Stimulated activated CD4-positive, alpha-beta T cell treated with anti-CD3 and anti-CD28 coated beads, Interleukin-15, amount 100 ng/mL, for 1 hour (primary cell): ENCODE measurements at regions not wholly inside any gene's neighbourhood (a gene's known extent, or its start where the extent isn't known, plus 50 kb on each side); places are given as distances from the start of the nearest gene placed in this dataset.
"Not testable (repeated sequence)": the region's sequence is repeated elsewhere in the genome, so short reads cannot be mapped to it uniquely, and the experiment has no call there.

Experiments
- DNase-seq, 2 donors: peaks; one replicate each; pipeline ENCODE4 v3.0.0-alpha.2; 2020; ENCODE audit warnings: low read depth in 1 of 2, low spot score in 1 of 2

DNA sequence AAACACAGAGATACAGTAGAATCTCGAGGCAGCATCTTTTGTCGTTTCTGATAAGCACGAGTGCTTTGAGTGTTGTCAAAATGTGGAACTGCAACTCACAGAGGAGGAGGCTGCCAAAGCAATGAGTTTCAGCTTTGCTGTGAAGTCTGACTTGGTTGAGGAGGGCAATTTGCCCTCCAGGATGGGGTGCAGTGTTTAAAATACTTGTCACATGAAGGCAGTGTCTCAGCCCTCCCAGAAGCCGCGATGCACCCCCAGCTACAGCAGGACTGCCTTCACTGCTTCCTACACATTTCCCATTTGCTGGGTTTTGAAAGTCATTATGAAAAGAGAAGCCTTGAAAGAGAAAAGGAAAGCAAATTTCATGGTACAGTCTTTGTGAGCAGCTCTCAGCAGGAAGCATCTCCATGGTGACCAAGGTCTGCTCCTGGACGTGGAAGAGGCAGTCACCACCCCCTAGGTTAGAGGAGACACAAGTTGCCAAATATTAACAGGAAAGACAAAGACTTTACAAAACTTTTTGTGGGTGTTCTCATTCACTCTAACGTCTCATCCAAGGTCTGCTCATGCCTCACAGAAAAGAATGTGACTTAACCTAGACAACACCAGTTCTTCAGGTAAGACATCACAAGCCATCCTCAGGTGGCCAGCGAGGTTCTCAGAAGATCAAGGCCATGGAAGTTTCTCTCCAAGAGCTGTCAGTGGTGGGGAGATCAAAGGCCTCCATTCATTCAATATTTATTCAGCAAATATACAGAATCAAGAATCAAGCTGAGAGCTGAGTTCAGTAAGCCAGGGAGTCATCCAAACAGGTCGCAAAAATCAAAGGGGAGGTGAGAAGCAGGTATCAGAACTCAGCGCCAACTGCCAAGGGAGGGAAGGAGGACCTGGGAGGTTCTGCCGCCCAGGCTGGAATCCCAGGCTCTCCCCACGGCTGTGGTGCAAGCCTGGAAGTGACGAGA lies 476.0 kb downstream of the EIPR1 start:
- no peak for DNase-seq

DNA sequence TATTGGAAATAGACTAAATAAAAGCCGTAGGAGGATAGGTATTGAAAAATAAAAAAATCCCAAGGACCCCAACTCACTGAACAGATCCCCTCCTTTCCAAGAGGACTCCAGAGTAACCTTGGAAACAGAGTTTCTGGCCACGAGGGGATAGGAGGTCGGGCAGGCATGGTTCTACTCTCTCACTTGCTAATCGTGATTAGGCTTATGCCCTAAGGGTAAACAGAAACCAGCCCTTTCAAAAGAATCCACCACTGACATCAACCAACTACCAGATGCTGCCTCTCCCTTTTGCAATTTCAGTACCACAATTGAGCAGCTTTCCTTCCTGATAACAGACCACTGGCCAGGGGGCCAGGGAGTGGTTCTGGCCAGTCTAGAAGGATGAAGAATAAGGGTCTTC lies 477.8 kb downstream of the EIPR1 start:
- no peak for DNase-seq

DNA sequence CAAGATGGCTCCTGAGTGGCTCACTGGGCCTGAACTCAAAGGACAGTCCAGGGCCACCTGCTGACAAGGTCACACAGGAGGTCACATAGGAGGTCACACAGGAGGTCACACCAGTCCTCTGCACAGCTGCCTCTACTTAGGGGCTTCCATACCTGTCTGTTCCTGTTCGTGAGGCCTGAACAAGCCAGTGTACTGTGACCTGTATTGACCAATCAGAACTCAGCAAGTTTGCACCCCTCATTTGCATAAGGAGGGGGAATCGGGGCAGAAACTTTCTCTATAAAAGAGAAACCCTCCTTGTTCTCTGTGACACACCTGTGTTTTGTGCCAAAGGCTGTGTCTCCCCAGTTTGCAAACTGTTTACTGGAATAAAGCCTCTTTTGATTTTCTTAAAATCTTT lies 478.9 kb downstream of the EIPR1 start:
- DNase-seq: no peak

DNA sequence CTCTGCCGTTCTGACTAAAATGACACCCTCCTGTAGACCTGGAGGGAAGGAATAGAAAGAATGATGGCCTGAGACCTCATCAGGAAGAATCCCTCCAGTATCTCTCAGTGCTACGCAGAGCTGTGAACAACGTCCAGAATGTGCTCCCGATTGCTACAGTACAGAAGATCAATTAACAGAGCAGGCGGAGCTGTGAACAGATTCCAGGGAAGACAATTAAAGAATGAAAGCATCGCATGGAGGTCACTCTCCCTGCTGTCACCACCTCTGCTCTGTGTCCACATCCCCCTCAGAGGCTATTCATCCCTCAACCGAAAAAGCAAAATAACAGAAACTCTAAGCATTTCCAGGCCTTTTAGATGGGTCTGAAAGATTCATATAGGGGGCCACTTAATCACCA lies 481.0 kb downstream of the EIPR1 start:
- DNase-seq: no peak

DNA sequence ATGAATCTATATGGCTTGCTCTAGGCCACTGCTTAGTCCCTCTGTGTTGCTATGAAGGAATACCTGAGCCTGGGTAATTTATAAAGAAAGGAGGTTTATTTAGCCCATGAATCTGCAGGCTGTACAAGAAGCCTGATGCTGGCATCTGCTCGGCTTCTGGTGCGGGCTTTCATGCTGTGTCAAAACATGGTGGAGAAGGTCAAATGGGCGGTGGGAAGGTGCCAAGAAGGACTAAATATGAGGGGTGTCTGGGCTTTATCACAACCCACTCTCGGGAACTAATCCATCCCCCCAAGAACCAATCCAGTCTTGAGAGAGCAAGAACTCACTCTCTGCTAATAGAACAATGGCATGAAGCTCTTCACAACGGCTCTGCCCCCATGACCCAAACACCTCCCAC lies 481.6 kb downstream of the EIPR1 start:
- DNase-seq: no peak

DNA sequence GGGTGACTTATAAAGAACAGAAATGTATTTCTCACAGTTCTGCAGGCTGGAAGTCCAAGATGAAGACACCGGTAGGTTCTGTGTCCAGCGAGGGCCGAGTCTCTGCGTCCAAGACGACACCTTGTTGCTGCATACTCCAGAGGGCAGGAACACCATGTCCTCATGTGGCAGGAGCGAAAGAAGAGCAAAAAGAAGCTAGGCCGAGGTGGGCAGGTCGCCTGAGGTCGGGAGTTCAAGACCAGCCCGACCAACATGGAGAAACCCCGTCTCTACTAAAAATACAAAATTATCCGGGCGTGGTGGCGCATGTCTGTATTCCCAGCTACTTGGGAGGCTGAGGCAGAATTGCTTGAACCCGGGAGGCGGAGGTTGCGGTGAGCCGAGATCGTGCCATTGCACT lies 483.6 kb downstream of the EIPR1 start:
- not testable (repeated sequence) for DNase-seq

DNA sequence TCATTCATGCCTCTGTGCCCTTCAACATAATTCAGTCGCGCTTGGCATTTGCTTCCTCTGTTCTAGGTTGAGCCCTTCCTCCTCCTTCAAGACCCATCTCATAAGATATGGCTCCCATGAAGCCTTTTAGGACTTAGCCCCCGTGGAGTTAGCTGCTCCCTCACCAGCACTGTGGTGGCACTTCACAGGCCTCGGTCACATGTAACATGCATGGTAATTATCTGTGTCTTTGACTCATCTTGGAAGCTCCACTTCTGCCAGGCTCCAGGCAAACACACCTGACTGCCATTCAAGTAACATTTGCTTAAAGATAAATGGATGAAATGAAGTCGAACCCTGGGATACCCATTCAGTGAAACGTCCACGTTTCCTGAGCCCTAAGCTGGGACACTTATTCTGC lies 484.7 kb downstream of the EIPR1 start:
- no peak for DNase-seq

DNA sequence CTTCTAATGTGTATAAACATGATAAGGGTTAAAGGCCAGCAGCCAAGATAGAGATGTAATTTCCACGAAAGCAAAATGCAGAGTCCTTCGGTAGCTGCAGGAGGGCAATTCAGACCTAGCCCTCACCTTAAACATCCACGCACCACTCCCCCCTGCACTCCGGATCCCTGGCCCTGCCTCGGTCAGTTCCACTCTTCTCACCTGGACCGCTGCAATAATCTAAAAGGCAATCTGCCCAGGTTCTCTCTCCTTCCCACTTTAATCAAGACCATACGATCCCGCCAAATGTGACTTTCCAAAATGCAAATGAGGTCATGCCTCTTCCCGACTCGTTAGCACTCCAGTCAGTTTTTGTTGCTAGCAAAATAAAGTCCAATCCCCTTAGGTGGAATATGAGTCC lies 485.2 kb downstream of the EIPR1 start:
- DNase-seq: no peak

DNA sequence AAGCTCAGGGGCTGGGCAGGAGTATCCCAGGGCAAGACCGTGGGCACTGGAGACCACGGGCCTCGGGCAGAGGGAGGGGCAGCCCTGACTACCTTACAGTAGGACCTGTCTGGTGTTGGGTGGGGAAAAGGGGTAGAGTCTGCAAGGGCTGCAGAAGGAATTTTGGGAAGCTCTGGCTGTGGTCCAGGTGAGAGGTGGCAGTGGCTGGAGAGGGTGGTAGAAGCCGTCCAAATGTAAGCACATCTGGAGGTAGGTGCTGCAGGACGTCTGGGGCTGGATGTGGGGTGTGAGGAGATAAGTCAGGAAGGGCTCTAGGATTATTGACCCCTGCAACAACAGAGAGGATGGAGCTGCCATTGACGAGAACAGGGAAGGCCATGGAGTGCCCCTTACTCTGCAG lies 486.7 kb downstream of the EIPR1 start:
- no peak for DNase-seq

DNA sequence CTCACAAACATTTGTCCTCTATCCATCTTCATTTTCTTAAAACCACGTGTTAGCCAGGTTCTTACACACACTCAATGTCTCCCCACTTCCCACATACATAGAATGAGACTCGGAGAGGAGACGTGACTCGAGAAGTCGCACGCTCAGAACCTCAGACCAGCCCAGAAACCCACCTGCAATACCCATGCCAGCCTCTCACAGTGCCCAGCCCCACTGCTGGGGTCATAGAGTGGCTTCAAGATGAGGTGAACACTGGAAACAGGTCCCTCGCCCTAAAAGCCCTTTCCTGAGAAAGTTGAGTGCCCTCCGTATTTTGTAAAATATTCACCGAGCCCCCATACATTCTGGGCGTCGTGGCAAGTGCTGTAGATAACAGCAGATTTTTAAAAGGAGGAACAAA lies 487.4 kb downstream of the EIPR1 start:
- DNase-seq: no peak

DNA sequence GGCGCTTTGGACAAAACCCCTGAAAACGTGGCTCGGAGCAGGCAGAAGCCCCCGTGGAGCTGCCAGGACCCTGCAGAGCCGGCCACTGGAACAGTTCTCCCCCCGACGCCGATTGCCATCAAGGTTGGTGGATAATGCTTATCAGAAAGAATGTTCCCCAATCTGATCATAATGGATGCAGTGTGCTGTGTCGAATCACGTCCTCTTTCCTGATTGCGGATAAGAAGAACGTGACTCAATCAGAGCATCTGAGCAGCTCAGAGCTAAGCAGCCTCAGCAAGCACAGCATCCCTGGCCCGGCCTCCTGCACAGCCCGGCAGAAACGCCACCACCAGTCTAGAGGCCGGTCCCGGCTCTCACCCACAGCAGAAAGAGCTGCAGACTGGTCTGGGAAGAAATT lies 488.0 kb downstream of the EIPR1 start:
- DNase-seq: no peak

DNA sequence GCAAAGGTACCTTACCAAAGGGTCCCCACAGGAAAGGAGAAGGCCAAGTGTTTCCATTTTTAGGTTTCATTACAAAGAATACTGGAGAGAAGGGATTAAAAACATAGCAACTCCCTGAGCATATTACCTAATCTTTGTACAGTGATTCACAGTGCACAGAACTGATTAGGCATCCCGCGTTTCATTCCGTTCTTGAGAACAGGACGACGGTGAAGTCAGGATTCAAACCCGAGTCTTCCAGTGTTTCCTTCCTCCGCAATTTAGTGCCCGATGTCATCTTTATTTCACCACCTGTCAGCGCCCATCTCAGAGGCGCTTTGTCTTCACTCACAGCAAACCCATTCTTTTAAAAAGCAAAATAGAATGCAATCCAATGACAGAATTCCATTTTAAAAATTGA lies 488.5 kb downstream of the EIPR1 start:
- no peak for DNase-seq

DNA sequence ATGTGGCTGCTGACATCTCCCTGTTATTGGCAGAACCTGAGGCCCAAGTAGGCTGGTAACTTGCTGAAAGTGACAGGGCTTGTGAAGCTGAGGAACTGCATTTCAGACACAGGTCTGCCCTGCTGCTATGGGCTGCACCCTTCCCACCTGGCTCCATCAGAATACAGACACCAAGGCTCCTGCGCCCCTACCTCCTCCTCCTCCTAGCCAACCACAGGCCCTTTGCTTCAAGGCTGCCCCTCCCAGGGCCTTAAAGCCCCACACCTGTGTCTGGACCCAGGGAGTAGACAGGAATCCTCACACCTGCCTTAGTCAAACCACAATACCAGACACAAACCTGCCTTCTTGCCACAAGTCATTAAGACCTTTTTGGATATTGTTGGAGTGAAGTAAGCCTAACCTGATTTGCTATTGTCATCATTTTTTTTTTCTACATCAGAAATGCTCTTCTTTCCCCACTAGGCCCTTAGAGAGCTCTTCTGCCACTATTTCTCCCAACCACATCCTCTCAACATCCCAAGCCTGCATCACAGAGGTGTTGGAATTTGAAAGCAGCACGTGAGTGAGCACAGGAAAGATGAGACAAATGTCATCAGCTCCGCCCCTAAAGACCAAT lies 489.7 kb downstream of the EIPR1 start:
- DNase-seq: no peak

DNA sequence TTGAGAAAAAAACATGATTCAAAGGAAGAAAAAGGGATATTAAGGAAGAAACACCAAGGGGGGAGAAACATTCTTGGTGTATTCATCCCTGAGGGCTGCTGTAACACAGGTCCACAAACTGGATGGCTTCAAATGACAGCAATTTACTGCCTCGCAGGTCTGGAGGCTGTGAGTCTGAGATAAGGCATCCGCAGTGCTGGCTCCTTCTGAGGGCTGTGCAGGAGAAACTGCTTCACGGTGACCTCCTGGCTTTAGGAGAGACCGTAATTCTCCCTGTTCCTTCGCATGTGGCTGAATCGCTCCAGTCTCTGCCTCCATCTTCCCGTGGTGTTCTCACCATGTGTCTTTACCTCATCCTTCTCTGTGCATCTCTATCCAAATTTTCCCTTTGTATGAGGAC lies 490.7 kb downstream of the EIPR1 start:
- DNase-seq: no peak

DNA sequence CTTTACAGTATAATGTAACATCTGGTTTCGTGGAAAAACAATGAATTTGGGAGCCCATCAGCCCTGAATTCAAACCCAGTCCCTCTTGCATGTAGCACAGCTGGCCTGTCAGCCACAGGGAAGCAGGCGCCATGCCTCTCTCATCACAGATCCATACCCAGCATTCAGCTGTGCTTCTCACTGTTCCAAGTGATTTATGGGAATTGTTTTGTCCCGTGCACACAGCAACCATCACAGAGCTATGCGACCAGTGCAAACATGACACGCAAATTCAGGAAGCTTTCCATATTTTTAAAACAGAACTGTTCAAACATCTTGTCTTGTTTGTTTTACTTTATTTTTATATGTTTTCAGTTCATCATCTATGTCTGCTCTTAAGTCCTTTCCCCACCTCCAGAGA lies 496.1 kb downstream of the EIPR1 start:
- no peak for DNase-seq

DNA sequence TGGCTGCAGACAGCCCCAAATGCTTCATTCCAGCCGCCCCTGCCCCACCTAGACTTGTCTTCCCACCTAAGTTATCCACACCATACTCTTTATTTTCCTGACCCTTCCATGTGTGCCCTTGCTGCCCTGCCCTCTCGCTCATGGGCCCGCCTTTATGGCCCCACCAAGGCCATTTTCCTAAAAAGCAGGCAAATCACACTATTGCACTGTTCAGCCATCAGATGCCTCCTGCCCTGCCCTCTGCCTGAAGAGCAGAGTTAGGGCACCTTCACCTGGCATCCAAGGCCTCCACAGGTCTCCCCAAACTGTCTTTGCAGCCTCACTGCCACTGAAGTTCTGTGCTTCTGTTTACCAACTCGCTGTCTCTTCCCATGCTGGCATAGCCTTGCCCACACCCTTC lies 496.7 kb downstream of the EIPR1 start:
- DNase-seq: no peak

DNA sequence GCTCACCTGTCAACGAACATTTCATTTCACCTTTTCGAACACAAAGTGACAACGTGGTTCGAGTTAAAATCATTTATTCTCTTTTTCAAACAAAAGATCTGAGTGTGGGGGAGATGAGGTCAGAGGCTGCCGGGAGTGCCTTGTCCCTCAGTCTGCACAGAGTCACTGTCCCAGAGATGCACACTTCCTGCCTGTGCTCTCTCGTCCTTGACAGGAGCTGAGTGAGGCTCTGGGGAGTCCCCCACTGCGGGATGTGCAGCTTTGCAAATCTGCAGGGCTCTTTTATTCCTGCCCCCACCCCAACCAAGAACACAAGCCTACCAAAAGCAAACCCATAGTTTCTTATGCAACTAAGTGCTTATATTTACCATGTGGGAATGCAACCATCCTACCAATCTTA lies 497.8 kb downstream of the EIPR1 start:
- DNase-seq: no peak

DNA sequence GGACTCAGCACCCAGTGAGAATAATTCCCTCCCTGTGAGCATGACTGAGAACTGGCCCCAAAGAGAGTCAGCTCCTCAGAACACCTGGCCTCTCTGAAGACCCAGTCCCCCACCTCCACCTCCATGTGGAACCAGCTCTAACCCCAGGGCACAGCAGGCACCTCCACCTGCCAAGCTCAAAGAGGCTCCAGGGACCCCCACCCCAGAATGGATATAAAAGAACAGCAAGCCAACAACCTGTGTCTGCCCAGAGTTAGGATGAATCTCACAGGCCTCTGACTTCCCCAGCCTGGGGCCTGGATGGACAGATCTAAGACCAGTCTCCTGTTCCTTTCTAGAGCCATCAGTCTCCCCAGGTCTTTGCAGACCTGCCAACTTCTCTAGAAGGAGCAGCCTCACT lies 498.5 kb downstream of the EIPR1 start:
- DNase-seq: no peak

DNA sequence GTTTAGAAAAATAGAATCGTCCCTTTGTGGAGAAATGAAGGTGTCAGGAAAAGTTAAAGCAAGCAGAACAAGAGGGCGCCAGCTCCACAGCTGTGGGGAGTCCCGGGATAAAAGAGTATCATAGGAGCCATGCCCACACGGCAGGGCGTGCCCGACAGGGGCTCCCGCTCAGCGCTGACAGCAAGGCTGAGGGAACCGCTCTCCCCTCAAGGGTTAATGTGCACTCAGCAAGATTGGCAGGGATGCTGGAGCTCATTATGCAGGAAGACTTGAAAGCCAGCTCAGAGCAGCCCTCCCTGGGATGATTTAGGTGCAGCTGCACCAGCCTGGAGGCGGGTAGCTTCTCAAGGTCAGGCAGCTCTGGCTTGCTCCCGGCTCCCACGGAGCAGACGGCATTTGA lies 500.2 kb downstream of the EIPR1 start:
- no peak for DNase-seq

DNA sequence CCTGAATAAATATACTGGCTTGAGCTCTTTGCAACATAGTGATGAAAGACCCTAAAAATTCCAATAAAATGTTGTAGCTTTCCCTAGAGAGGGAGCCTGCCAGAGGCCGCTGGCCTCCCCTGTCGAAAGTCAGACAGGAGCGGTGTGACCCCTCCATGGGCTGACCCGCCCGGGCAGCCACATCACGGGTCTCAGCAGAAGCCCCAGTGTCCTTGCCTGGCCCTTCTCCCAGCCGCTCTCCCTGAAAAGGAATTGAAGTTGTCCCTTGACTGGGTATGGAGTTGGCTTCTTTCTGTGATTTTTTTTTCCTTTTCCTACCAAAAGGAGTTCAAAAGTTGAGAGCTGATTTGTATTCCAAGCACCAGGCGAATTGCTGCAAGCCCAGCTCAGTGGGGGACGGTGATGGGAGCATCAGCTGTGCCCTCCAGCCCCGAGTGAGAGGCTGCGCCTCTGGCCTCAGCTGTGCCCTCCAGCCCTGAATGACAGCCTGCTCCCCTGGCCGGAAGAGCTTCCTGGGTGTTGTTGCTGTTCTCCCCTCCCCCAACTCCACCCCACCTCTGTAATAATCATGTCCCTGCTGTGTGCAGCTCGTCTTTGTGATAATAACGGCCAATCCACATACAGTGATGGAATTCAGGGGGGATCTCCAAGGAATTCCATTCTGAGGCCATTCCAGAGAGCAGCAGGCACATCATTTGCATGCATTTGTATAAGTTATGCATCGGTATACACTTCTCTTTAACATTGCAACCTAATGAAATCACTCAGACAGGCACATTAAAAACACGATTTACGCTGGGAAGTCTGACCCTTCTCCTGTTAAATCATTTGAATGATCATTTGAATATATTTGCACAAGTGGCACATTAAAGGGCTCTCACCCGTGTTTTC lies 501.0 kb downstream of the EIPR1 start:
- no peak for DNase-seq

DNA sequence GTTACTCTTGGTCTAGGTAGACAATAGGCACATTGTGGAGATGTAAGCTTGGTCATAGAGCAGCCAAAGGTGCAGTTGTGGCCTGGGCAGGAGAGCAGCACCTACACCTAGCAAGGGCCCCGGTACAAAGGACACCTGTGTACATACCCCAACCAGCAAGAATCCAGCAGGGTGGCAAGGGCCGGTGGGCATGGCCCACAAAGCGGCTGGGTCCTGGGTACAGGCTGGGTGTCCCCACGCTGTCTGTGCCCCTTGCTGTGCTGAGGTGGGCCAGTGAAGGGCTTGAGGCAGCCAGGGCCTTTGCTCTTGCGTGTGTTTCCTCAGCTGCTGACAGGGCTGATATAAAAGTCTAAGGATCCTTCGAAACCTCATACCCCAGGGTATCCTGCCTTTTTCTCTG lies 501.8 kb downstream of the EIPR1 start:
- no peak for DNase-seq

DNA sequence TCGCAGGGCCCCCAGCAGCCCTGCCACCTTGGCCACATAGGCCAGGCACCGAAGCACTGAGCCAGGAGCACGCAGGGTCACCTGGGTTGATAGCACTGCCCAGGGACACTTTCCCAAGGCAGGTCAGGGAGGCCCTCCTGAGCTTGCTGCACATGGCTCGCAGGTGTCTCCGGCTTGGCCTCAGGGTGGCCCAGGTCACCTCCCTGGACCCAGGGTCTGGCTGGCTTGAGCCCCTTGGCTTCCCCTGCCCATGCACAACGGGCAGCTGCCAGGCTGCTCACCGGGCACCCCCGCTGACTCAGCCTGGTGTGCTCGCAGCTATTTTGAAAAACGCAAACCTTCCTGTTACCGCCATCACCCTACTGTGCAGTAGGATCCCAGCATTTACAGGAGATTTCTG lies 502.3 kb downstream of the EIPR1 start:
- DNase-seq: no peak
